ENCODE measurements at regions not wholly inside any gene's neighbourhood (a gene's known extent, or its start where the extent isn't known, plus 50 kb on each side); places are given as distances from the start of the nearest gene placed in this dataset.

GRCh38 chr11:39541945-39542351 lies 1917.5 kb downstream of the LRRC4C start:
- TF ChIP-seq CTCF (IDR thresholded peaks at IDR 0.05) = no peak
- TF ChIP-seq ZFX (IDR thresholded peaks at IDR 0.05; ENCODE audit: borderline replicate concordance) = no peak

Measured in 22Rv1 (cell line).